ENCODE measurements at regions not wholly inside any gene's neighbourhood (a gene's known extent, or its start where the extent isn't known, plus 50 kb on each side); places are given as distances from the start of the nearest gene placed in this dataset.
"Not testable (repeated sequence)": the region's sequence is repeated elsewhere in the genome, so short reads cannot be mapped to it uniquely, and the experiment has no call there.

DNA sequence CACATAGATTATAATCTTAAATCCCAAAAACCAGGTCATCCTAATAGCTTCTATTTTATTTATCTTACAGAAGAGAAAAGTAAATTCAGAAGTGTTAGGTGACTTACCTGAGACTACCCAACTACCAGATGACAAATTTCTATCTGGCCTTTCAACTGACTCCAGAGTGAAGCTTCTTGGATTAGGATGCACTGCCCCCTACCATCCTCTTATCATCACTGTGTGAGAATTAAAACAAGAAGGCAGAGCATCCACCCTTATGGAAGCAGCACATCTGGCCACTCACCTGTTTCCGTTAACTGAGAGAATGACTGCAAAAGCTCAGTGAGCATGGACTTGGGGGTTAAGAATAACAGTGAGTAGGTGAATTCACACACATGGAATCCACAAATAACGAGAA is 502.6 kb upstream of the TECRL start:
- TF ChIP-seq, protein P1, sequence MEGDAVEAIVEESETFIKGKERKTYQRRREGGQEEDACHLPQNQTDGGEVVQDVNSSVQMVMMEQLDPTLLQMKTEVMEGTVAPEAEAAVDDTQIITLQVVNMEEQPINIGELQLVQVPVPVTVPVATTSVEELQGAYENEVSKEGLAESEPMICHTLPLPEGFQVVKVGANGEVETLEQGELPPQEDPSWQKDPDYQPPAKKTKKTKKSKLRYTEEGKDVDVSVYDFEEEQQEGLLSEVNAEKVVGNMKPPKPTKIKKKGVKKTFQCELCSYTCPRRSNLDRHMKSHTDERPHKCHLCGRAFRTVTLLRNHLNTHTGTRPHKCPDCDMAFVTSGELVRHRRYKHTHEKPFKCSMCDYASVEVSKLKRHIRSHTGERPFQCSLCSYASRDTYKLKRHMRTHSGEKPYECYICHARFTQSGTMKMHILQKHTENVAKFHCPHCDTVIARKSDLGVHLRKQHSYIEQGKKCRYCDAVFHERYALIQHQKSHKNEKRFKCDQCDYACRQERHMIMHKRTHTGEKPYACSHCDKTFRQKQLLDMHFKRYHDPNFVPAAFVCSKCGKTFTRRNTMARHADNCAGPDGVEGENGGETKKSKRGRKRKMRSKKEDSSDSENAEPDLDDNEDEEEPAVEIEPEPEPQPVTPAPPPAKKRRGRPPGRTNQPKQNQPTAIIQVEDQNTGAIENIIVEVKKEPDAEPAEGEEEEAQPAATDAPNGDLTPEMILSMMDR (conservative IDR thresholded peaks at IDR 0.05; ENCODE audit: low read length), result no peak
- ChIA-PET CTCF (ENCODE audit: unreplicated experiment) (no interaction called here), POLR2A (no interaction called here)
- no peak overlapping the region for H2AFZ ChIP-seq (ENCODE audit: low read length)
- no TSS peak for BruUV-seq (replicated peaks)
- H3K79me2 ChIP-seq (ENCODE audit: insufficient read depth, low read depth, low read length), result no peaks in the 10 kb centered on the region
- no peaks in the 10 kb centered on the region for H3K9me3 ChIP-seq (ENCODE audit: low read length)
- intact Hi-C loops (cut with micrococcal nuclease; ENCODE audit: unreplicated experiment), result no loop called here
- no peak overlapping the region for H3K4me2 ChIP-seq (ENCODE audit: low read length)
- DNase-seq (ENCODE audit: low spot score), result no peak
- no peak overlapping the region for H3K27ac ChIP-seq (ENCODE audit: low read depth, low read length, poor library complexity, severe bottlenecking)
- no peak overlapping the region for H3K4me3 ChIP-seq (ENCODE audit: low read depth, low read length, poor library complexity, severe bottlenecking)
- no peaks in the 10 kb centered on the region for H4K20me1 ChIP-seq (ENCODE audit: insufficient read depth, low read length)
- no peaks in the 10 kb centered on the region for H3K36me3 ChIP-seq (ENCODE audit: insufficient read depth, low read length)
- no peaks in the 10 kb centered on the region for H3K9me2 ChIP-seq (ENCODE audit: insufficient read depth, low read length)
- H3K4me1 ChIP-seq (ENCODE audit: insufficient read depth, low read length, poor library complexity, severe bottlenecking), result no peaks in the 10 kb centered on the region

DNA sequence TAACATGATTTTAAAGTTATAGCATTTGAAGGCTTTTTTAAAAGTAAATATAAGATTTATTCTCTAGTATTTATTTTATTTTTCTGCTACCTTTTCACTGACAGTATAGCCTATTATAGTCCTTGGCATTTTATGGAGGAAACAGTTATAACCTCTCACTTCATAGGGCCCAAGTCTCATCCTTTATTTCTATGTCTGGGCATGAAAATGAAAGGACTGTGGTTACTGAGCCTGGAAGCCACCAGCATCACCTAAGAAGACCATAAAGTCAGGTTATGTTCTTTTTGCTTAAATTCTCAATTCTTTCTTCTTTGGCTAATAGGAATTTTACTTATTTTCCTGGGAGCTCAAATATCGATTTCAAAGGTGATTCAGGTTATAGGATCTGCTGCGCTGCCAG is 494.7 kb upstream of the TECRL start:
- H3K27ac ChIP-seq (ENCODE audit: low read depth, low read length, poor library complexity, severe bottlenecking), result no peak overlapping the region
- no peaks in the 10 kb centered on the region for H4K20me1 ChIP-seq (ENCODE audit: insufficient read depth, low read length)
- H3K4me3 ChIP-seq (ENCODE audit: low read depth, low read length, poor library complexity, severe bottlenecking), result no peak overlapping the region
- no peaks in the 10 kb centered on the region for H3K79me2 ChIP-seq (ENCODE audit: insufficient read depth, low read depth, low read length)
- no peak overlapping the region for H2AFZ ChIP-seq (ENCODE audit: low read length)
- TF ChIP-seq, protein P1 (conservative IDR thresholded peaks at IDR 0.05; ENCODE audit: low read length), result no peak
- no peak for TF ChIP-seq EZH2phosphoT487 (IDR thresholded peaks at IDR 0.05; ENCODE audit: borderline replicate concordance, low read depth, low read length)
- no TSS peak for BruUV-seq (replicated peaks)
- H3K9me2 ChIP-seq (ENCODE audit: insufficient read depth, low read length), result no peaks in the 10 kb centered on the region
- no peaks in the 10 kb centered on the region for H3K36me3 ChIP-seq (ENCODE audit: insufficient read depth, low read length)
- intact Hi-C loops (cut with micrococcal nuclease; ENCODE audit: unreplicated experiment), result no loop called here
- POLR2A ChIA-PET, result no interaction called here
- DNase-seq (ENCODE audit: low spot score), result no peak
- H3K4me2 ChIP-seq (ENCODE audit: low read length), result no peak overlapping the region
- H3K9me3 ChIP-seq (ENCODE audit: low read length), result no peaks in the 10 kb centered on the region
- CTCF ChIA-PET (ENCODE audit: unreplicated experiment), result no interaction called here
- H3K4me1 ChIP-seq (ENCODE audit: insufficient read depth, low read length, poor library complexity, severe bottlenecking), result no peaks in the 10 kb centered on the region

DNA sequence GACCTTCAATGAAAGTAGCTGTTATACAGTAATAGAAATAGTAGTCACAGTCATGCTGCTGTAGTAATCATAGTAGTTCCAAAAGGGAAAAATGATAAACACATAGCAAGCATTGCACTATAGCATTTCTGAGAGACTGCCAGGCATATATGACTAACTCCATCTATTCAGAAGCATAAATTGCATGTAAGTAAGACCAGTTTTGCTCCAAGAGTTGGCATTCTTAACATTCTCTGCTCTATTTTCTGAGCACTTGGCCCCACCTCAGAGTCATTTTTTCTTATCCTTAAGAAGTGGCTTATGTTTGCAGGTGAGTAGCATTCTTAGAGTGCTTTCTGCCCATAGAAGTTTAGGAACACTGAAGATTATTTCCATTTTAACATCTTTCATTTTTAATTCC is 490.3 kb upstream of the TECRL start:
- Histone ChIP-seq H3K27ac (ENCODE audit: low read depth, low read length, poor library complexity, severe bottlenecking) (no peak overlapping the region), H3K4me3 (ENCODE audit: low read depth, low read length, poor library complexity, severe bottlenecking) (no peak overlapping the region), H3K4me1 (ENCODE audit: insufficient read depth, low read length, poor library complexity, severe bottlenecking) (no peaks in the 10 kb centered on the region), H3K79me2 (ENCODE audit: insufficient read depth, low read depth, low read length) (no peaks in the 10 kb centered on the region), H3K9me3 (ENCODE audit: low read length) (no peaks in the 10 kb centered on the region), H3K4me2 (ENCODE audit: low read length) (no peak overlapping the region), H3K36me3 (ENCODE audit: insufficient read depth, low read length) (no peaks in the 10 kb centered on the region), H4K20me1 (ENCODE audit: insufficient read depth, low read length) (no peaks in the 10 kb centered on the region), H3K9me2 (ENCODE audit: insufficient read depth, low read length) (no peaks in the 10 kb centered on the region), H2AFZ (ENCODE audit: low read length) (no peak overlapping the region)
- intact Hi-C loops (cut with micrococcal nuclease; ENCODE audit: unreplicated experiment), result no loop called here
- no TSS peak for BruUV-seq (replicated peaks)
- TF ChIP-seq EZH2phosphoT487 (IDR thresholded peaks at IDR 0.05; ENCODE audit: borderline replicate concordance, low read depth, low read length), result no peak
- TF ChIP-seq, protein P1 (conservative IDR thresholded peaks at IDR 0.05; ENCODE audit: low read length), result no peak
- ChIA-PET CTCF (ENCODE audit: unreplicated experiment) (no interaction called here), POLR2A (interaction anchor here (0.7 kb wide), 1 partner anchor 9 kb away, joined by 5 read pairs; no protein-coding TSS in a partner anchor)
- DNase-seq (ENCODE audit: low spot score), result no peak

- H3K4me1 ChIP-seq (ENCODE audit: insufficient read depth, low read length, poor library complexity, severe bottlenecking); H2AFZ ChIP-seq (ENCODE audit: low read length); H3K27ac ChIP-seq (ENCODE audit: low read depth, low read length, poor library complexity, severe bottlenecking); intact Hi-C loops (cut with micrococcal nuclease; ENCODE audit: unreplicated experiment); H4K20me1 ChIP-seq (ENCODE audit: insufficient read depth, low read length); CTCF ChIA-PET (ENCODE audit: unreplicated experiment); H3K4me3 ChIP-seq (ENCODE audit: low read depth, low read length, poor library complexity, severe bottlenecking); H3K79me2 ChIP-seq (ENCODE audit: insufficient read depth, low read depth, low read length); H3K36me3 ChIP-seq (ENCODE audit: insufficient read depth, low read length); H3K9me2 ChIP-seq (ENCODE audit: insufficient read depth, low read length); H3K4me2 ChIP-seq (ENCODE audit: low read length); H3K9me3 ChIP-seq (ENCODE audit: low read length); DNase-seq (ENCODE audit: low spot score); BruUV-seq (replicated peaks): not testable (repeated sequence)
- POLR2A ChIA-PET, result interaction anchor here (0.7 kb wide), 1 partner anchor 8 kb away, joined by 5 read pairs; no protein-coding TSS in a partner anchor
Observed at GRCh38 chr4:64899030-64899429, 489.8 kb upstream of the TECRL start.

Measured in OCI-LY7 (cell line).